Astrocyte (in vitro differentiated cells and primary cell): ENCODE measurements at regions not wholly inside any gene's neighbourhood (a gene's known extent, or its start where the extent isn't known, plus 50 kb on each side); places are given as distances from the start of the nearest gene placed in this dataset.

Source experiments
- DNase-seq: peaks from one replicate; pipeline ENCODE4 v3.0.0-alpha.2; 2010; ENCODE audit warnings: low read depth
- FAIRE-seq: peaks from 2 replicates; lab custom pipeline; 2011; peaks lifted over from hg19 to GRCh38; lab: Jason Lieb, UNC
- H2AFZ ChIP-seq: 2 replicates; pipeline ENCODE4 v1.6.0; 2012; ENCODE audit warnings: low read depth, low read length, inconsistent platforms
- H3K27ac ChIP-seq: 2 replicates; pipeline ENCODE4 v1.5.1; 2011; ENCODE audit warnings: low read depth, low read length, inconsistent platforms
- H3K27me3 ChIP-seq: 2 replicates; pipeline ENCODE4 v1.6.0; 2011; ENCODE audit warnings: low read length, inconsistent platforms; ENCODE audit not compliant: insufficient read depth
- H3K36me3 ChIP-seq: 2 replicates; pipeline ENCODE4 v1.5.1; 2011; ENCODE audit warnings: low read length, inconsistent platforms; ENCODE audit not compliant: insufficient read depth
- H3K4me1 ChIP-seq: 2 replicates; pipeline ENCODE4 v1.5.1; 2011; ENCODE audit warnings: low read length, inconsistent platforms; ENCODE audit not compliant: insufficient read depth
- H3K4me2 ChIP-seq: 2 replicates; pipeline ENCODE4 v1.6.0; 2012; ENCODE audit warnings: low read length, inconsistent platforms
- H3K4me3 ChIP-seq: 2 replicates; pipeline ENCODE4 v1.5.1; 2011; ENCODE audit warnings: low read depth, mild to moderate bottlenecking, low read length, inconsistent platforms; ENCODE audit not compliant: insufficient read depth
- H3K79me2 ChIP-seq: 2 replicates; pipeline ENCODE4 v1.6.0; 2012; ENCODE audit warnings: mild to moderate bottlenecking, low read length, inconsistent platforms; ENCODE audit not compliant: insufficient read depth
- H3K9ac ChIP-seq: 2 replicates; pipeline ENCODE4 v1.6.0; 2012; ENCODE audit warnings: mild to moderate bottlenecking, low read length, inconsistent platforms
- H3K9me3 ChIP-seq: 2 replicates; pipeline ENCODE4 v1.5.1; 2012; ENCODE audit warnings: low read depth, mild to moderate bottlenecking, low read length, inconsistent platforms; ENCODE audit not compliant: insufficient read depth
- H4K20me1 ChIP-seq: 2 replicates; pipeline ENCODE4 v1.6.0; 2012; ENCODE audit warnings: low read length, inconsistent platforms; ENCODE audit not compliant: insufficient read depth
- H3K27ac Mint-ChIP-seq: one replicate; pipeline ENCODE4 v1.8.0; 2021; ENCODE audit warnings: mild to moderate bottlenecking, mixed read lengths; ENCODE audit not compliant: unreplicated experiment
- H3K27me3 Mint-ChIP-seq: one replicate; pipeline ENCODE4 v1.8.0; 2021; ENCODE audit warnings: low read depth, mixed read lengths; ENCODE audit not compliant: unreplicated experiment
- H3K36me3 Mint-ChIP-seq: one replicate; pipeline ENCODE4 v1.8.0; 2021; ENCODE audit warnings: low read depth, mixed read lengths; ENCODE audit not compliant: unreplicated experiment
- H3K4me1 Mint-ChIP-seq: one replicate; pipeline ENCODE4 v1.8.0; 2021; ENCODE audit warnings: low read depth, mixed read lengths; ENCODE audit not compliant: unreplicated experiment
- H3K4me3 Mint-ChIP-seq: one replicate; pipeline ENCODE4 v1.8.0; 2021; ENCODE audit warnings: mild to moderate bottlenecking, moderate library complexity, mixed read lengths; ENCODE audit not compliant: unreplicated experiment
- H3K9me3 Mint-ChIP-seq: one replicate; pipeline ENCODE4 v1.8.0; 2021; ENCODE audit warnings: mild to moderate bottlenecking, mixed read lengths; ENCODE audit not compliant: unreplicated experiment
- EZH2 ChIP-seq: IDR thresholded peaks from 2 replicates; pipeline ENCODE4 v1.6.1; 2012; ENCODE audit warnings: mild to moderate bottlenecking, low read length, inconsistent platforms; ENCODE audit not compliant: insufficient read depth
- TF ChIP-seq, protein P1 (sequence below): IDR thresholded peaks from 2 replicates; pipeline ENCODE4 v1.5.1; 2011; ENCODE audit warnings: low read depth, mild to moderate bottlenecking, inconsistent platforms, low read length, moderate library complexity; ENCODE audit not compliant: insufficient read depth

DNA sequence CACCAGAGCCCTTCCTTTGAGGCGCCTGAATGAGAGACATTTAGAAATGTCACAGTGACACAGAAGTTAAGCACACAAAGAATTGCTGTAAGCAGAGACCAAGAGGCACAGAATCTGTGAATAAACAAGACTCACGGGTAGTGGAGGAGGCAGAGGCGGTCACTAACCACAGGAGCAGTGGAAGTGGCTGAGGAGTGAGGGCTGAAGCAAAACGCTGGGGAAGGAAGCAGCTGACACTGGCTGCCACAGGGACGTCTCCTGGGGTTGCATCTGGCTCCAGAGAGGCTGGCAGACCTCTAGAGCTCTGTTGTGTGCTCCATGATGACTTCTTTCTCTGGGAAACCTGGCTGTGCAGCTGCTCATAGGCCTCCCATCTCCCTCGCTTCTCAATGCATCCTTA lies 65.0 kb upstream of the SLC2A12 start:
- Mint-ChIP-seq H3K4me1 (peaks cover 10% of the 10 kb centered on the region), H3K36me3 (no peaks in the 10 kb centered on the region), H3K27me3 (peaks cover 2% of the 10 kb centered on the region), H3K4me3 (no peak overlapping the region), H3K27ac (no peak overlapping the region), H3K9me3 (no peaks in the 10 kb centered on the region)
- H3K9ac ChIP-seq, result no peak overlapping the region
- TF ChIP-seq, protein P1, sequence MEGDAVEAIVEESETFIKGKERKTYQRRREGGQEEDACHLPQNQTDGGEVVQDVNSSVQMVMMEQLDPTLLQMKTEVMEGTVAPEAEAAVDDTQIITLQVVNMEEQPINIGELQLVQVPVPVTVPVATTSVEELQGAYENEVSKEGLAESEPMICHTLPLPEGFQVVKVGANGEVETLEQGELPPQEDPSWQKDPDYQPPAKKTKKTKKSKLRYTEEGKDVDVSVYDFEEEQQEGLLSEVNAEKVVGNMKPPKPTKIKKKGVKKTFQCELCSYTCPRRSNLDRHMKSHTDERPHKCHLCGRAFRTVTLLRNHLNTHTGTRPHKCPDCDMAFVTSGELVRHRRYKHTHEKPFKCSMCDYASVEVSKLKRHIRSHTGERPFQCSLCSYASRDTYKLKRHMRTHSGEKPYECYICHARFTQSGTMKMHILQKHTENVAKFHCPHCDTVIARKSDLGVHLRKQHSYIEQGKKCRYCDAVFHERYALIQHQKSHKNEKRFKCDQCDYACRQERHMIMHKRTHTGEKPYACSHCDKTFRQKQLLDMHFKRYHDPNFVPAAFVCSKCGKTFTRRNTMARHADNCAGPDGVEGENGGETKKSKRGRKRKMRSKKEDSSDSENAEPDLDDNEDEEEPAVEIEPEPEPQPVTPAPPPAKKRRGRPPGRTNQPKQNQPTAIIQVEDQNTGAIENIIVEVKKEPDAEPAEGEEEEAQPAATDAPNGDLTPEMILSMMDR, result no peak
- no peak for TF ChIP-seq EZH2
- no peaks in the 10 kb centered on the region for H3K79me2 ChIP-seq
- H3K27ac ChIP-seq, result no peak overlapping the region
- no peak overlapping the region for H3K4me3 ChIP-seq
- no peak for FAIRE-seq
- H4K20me1 ChIP-seq, result no peaks in the 10 kb centered on the region
- peak overlapping the region; percentile 59 for H2AFZ ChIP-seq
- no peaks in the 10 kb centered on the region for H3K27me3 ChIP-seq
- H3K9me3 ChIP-seq, result no peaks in the 10 kb centered on the region
- peak; percentile 22 for DNase-seq
- H3K4me2 ChIP-seq, result peak overlapping the region; percentile 15
- peaks cover 4% of the 10 kb centered on the region for H3K4me1 ChIP-seq
- no peaks in the 10 kb centered on the region for H3K36me3 ChIP-seq

DNA sequence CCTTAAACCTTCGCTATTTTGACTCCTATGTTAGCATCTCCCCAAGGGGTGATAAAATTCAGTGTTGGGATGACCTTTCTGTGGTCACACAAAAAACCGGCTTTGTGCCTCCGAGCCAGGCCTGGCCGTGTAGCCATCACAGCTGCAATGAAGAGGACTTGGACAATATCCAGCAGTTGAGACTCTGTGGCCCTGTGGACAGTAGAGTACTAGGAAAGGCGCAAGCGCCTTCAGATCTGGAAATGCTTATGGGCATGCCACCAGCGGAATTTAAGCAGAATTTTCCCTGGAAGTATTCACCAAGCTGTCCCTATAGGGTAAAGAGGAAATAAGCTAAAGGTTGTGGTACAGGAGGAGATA lies 63.3 kb upstream of the SLC2A12 start:
- TF ChIP-seq, protein P1, result no peak
- TF ChIP-seq EZH2, result no peak

GRCh38 chr6:134114918-134115714 lies 62.7 kb upstream of the SLC2A12 start:
- Histone ChIP-seq H2AFZ (no peak overlapping the region), H3K4me1 (peaks cover 4% of the 10 kb centered on the region), H3K27me3 (no peaks in the 10 kb centered on the region), H3K27ac (no peak overlapping the region), H3K79me2 (no peaks in the 10 kb centered on the region), H4K20me1 (no peaks in the 10 kb centered on the region), H3K9ac (no peak overlapping the region), H3K9me3 (no peaks in the 10 kb centered on the region), H3K4me2 (peak overlapping the region; percentile 40), H3K4me3 (no peak overlapping the region), H3K36me3 (no peaks in the 10 kb centered on the region)
- Mint-ChIP-seq H3K4me3 (no peak overlapping the region), H3K27ac (no peak overlapping the region), H3K9me3 (no peaks in the 10 kb centered on the region), H3K27me3 (peaks cover 2% of the 10 kb centered on the region), H3K4me1 (peaks cover 10% of the 10 kb centered on the region), H3K36me3 (no peaks in the 10 kb centered on the region)
- FAIRE-seq (no peak), DNase-seq (no peak)
- TF ChIP-seq, protein P1, result no peak
- TF ChIP-seq EZH2, result no peak

More for the DNA sequence above, 63.3 kb upstream of the SLC2A12 start:
- H3K4me3 Mint-ChIP-seq, result no peak overlapping the region
- Histone ChIP-seq H3K4me3 (no peak overlapping the region), H3K9me3 (no peaks in the 10 kb centered on the region), H3K79me2 (no peaks in the 10 kb centered on the region), H3K27me3 (no peaks in the 10 kb centered on the region), H3K4me1 (peaks cover 4% of the 10 kb centered on the region), H3K27ac (no peak overlapping the region), H3K4me2 (peak overlapping the region; percentile 40), H3K9ac (no peak overlapping the region), H2AFZ (no peak overlapping the region), H4K20me1 (no peaks in the 10 kb centered on the region), H3K36me3 (no peaks in the 10 kb centered on the region)
- no peak overlapping the region for H3K27ac Mint-ChIP-seq
- peaks cover 2% of the 10 kb centered on the region for H3K27me3 Mint-ChIP-seq
- H3K36me3 Mint-ChIP-seq, result no peaks in the 10 kb centered on the region
- peaks cover 10% of the 10 kb centered on the region for H3K4me1 Mint-ChIP-seq
- H3K9me3 Mint-ChIP-seq, result no peaks in the 10 kb centered on the region
- no peak for DNase-seq
- FAIRE-seq, result no peak
